ENCODE measurements at regions not wholly inside any gene's neighbourhood (a gene's known extent, or its start where the extent isn't known, plus 50 kb on each side); places are given as distances from the start of the nearest gene placed in this dataset.

DNA sequence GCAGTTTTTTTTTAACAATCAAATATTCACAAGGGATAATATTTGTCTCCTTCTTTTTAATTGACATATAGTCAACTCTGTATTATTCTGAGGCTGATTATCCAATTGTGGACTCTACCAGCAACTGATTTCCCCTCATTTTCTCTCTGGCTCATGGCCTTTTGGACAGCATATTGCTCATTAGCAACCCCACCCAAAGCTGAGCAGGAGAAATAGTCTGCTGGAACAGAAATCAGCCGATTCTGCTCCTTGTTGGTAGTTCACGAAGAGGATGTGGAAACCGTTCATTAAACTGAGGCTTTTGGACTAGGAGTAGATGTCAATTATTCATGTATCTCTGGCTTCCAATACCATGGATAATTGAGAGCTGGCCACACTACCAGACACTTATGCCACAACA lies 428.4 kb upstream of the INTU start:
- no peak for DNase-seq
- intact Hi-C loops (cut with DNase I), result no loop called here

DNA sequence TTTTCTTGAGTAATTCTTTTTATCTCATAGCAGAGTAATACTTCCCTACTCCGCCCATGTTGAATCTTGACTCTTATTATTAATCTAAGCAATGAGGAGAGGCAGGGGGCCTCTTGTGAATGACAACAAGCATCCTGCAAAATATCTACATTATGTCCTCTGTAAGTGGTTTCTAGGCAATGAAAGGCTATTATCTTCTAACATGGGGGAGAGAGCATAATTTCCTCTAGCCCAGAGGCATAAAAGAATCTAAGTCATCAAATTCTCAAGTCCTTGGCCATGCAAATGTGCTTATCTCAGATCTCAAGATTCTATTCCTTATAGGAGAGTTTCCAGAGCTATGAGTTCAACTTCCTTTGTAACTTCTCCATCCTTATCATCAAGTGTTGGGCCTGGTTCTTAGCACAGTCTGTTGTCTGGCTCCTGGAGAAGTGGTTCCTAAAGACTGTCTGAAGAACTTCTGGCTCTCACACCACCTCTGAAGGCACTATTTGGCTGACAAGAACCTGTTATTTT lies 423.1 kb upstream of the INTU start:
- DNase-seq, result no peak
- intact Hi-C loops (cut with DNase I), result no loop called here

GRCh38 chr4:127210893-127211649 lies 421.7 kb upstream of the INTU start:
- no peak for DNase-seq
- intact Hi-C loops (cut with DNase I), result no loop called here

GRCh38 chr4:127211650-127212560 lies 420.9 kb upstream of the INTU start:
- no peak for DNase-seq
- intact Hi-C loops (cut with DNase I), result no loop called here

DNA sequence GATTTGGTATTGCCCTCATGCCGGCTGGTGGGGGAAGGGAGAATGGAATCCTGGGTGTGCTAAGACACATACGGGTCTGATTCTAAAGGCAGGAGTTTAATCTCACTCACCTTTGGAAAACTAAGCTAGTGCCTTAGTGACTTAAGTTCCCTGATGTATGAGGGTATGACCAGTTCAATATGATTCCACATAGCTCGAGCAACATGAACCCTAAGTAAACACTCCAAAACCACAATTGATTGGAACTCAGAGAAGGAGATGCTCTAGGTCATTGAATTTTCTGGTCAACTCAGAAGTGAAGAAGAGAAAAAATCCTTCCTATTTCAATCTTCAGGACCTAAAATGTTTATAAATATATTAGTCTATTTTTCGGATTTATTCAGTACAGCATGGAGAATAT lies 420.1 kb upstream of the INTU start:
- DNase-seq, result no peak
- intact Hi-C loops (cut with DNase I), result no loop called here

DNA sequence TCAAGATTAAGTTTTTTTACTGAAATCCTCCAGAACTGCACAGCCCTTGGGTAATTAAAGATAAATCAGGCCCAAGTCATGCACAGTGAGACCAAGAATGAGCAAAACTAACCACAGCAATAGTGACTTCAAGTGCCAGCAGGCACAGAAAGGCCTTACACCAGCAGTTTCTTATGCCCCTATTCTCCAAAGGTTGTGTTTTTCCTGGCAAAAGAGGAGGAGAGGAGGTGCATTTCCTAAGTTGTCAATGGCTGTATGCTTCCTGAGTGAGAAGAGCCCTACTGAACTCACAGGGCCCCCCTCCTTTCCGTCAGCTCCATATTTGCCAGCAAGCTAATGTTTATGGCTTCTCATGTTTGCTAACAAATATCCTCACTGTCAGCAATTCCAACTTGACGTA lies 418.7 kb upstream of the INTU start:
- intact Hi-C loops (cut with DNase I), result no loop called here
- DNase-seq, result no peak

DNA sequence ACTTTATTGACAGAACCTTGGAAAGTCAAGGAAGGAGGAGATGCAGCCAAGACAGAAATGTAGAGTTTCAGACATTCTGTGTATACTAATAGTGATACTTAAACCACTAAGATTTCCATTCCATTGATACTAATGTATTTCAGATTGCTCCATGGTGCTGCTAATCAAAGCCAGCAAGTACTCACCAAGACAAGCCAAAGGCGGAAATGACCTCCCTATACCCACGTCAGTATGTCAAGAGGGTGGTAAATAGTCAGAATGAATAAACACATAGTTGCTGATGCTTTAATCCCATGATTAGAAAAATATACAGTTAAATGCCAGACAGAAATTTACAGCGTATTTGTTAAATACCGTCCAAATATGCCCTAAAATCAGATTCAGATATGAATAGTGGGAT lies 417.8 kb upstream of the INTU start:
- intact Hi-C loops (cut with DNase I), result no loop called here
- DNase-seq, result no peak

- DNase-seq, result no peak
- intact Hi-C loops (cut with DNase I), result no loop called here
Measured at GRCh38 chr4:127217586-127218229, 415.0 kb upstream of the INTU start.

DNA sequence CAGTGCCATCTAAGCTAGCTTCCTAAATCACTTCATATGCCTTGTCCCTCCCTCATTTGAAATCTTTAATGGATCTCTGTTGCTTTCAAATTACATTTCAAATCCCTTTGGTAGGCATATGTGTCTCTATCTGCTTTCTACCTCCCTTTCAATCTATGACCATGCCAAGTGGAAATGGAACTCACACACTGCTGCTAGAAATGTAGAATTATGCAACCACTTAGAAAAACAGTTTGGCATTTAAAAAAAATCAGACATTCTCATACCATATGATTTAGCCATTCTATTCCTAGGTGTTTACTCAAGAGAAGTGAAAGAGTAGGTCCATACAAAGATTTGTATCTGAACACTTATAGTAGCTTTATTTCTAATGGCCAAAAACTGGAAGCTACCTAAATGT lies 413.5 kb upstream of the INTU start:
- no peak for DNase-seq
- intact Hi-C loops (cut with DNase I), result no loop called here

DNA sequence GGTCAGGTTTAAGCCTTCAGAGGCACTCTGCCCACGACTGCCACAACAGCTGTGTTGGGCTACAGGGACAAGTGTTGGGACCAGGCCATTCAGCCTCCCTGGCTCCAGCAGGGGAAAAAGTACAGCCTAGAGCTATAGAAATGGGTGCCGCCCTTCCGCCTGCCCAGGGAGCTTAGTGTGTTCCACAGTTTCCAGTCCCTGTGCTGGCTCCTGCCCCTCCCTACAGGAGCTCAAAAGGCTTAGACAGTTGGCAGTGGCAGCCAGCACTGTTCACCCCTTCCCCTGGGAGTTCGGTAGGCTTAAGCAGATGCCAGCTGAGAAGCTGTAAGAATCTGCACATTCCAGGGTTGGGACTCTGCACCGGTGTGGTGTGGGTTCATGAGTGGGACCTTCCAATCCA lies 408.2 kb upstream of the INTU start:
- peak in 1 of 10 donors; percentile 23 for DNase-seq
- intact Hi-C loops (cut with DNase I), result no loop called here

- intact Hi-C loops (cut with DNase I), result no loop called here
- DNase-seq, result no peak
Measured at GRCh38 chr4:127229855-127230608, 402.7 kb upstream of the INTU start.

DNA sequence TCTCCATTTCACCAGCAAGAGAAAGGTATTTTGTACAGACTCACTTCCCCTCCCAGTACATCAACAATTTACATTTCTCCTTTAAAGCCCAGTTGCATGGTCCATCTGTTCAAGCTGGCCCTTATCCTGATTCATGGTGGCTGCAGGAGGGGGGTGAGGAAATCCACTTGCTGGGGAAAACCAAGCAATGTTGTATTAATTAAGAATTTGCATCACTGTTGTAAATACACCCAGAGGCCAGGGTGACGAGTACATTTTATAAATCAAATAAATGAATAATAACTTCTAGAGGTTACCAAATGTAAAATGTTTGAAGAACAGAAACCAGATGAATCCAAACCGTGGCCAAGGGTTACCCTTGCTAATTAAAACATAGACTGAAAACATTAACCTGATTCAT lies 395.9 kb upstream of the INTU start:
- DNase-seq, result no peak
- intact Hi-C loops (cut with DNase I), result no loop called here

DNA sequence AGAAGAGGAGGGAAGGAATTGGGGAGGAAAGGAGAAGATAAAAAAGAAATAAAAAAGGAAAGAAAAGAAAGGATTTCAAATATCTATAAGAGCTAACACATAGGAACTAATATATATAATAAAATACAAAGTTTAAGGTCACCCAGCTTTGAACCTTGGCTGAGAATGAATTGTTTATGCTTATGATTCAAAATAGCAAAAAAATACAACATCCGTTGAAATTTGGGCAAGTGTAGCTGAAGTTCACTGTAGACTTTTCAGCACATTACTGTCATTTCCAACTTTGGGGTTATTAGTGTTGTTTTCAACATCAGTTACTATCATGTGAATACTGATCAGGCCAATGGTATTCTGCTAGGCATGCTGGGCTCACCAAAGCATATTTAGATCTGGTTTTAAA lies 395.2 kb upstream of the INTU start:
- DNase-seq, result no peak
- intact Hi-C loops (cut with DNase I), result no loop called here

DNA sequence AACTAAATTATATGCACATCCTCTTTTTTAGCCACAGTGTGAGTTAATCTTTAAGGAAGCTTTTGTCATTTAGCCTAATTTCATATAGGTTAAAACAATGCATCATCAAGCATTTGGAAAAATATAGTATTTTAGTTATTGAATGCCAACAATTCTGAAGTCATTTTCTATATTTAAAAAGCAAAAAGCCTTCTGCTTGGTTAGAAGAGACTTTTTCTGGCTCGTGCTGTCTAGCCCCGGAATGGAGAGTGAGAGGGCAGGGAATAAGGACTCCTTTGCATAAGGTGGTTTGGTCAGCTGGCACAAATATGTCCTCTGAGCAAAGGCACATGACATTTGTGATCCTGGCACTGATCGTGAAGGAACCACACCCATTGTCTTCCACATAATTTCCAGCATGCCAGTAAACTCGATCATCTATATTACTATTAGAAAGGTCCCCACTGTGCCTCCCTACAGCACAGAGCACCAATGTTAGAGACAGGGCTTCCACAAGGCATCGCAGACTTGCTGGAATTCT lies 393.7 kb upstream of the INTU start:
- intact Hi-C loops (cut with DNase I), result no loop called here
- no peak for DNase-seq

GRCh38 chr4:127239902-127240763 lies 392.6 kb upstream of the INTU start:
- no peak for DNase-seq
- intact Hi-C loops (cut with DNase I), result no loop called here

- DNase-seq, result no peak
- intact Hi-C loops (cut with DNase I), result no loop called here
Measured at GRCh38 chr4:127240764-127241105, 392.0 kb upstream of the INTU start.

DNA sequence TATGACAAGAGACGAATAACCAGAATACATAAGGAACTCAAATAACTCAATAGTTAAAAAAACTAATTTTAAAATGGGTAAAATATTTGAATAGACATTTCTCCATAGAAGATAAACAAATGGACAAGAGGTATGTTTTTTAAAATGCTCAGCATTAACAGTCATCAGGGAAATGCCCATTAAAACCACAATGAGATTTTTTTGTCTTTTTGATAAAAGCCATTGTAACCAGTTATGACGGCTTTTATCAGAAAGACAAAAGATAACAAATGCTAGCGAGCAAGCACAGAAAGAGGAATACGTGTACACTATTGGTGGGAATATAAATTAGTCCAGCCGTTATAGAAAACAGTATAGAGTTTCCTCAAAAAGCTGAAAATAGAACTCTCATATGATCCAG lies 388.2 kb upstream of the INTU start:
- no peak for DNase-seq
- intact Hi-C loops (cut with DNase I), result no loop called here

DNA sequence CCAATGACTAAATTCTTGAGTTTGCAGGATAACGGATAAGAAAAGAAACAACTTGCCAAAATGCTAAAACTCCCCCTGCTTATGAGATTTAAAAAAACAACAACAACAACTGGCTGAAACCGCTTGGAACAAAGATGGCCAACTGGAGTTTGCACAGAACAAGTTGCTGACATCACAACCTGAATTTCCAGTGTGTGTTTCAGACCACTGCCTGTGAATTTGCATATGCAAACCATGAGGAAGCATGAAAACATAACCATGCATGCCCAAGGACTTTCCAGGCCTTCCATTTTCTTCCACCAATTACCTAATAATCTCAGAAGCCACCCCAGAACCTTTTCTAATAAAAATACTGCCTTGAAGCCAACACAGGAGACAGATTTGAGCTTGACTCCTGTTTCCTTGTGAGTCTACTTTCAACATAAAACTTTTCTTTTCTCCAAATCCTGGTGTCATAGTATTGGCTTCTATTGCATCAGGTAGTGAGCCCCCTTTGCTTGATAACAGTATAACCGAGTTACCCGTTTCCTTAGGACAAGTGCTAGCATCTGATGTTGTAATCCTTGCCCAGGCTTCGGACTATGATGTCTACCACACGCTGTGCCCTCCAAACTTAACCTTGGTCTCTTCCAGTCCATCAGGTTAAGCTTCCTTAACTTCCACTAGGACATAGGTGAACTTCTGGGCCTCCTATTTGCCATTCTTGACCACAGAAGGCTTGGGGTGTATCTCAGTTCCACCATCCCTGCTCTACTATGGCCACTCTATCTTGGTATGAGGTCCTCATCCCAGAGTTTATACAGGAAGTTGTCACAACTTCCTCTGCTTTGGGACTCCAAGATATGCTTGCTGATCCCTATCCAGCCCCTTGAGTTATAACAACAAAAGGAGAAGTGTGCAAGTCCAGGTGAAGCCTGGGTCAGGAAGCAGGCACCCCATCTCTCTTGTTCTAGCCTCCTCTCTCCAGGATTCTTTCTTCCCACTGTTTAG lies 385.5 kb upstream of the INTU start:
- no peak for DNase-seq
- intact Hi-C loops (cut with DNase I), result no loop called here
